ENCODE measurements at regions not wholly inside any gene's neighbourhood (a gene's known extent, or its start where the extent isn't known, plus 50 kb on each side); places are given as distances from the start of the nearest gene placed in this dataset.

DNA sequence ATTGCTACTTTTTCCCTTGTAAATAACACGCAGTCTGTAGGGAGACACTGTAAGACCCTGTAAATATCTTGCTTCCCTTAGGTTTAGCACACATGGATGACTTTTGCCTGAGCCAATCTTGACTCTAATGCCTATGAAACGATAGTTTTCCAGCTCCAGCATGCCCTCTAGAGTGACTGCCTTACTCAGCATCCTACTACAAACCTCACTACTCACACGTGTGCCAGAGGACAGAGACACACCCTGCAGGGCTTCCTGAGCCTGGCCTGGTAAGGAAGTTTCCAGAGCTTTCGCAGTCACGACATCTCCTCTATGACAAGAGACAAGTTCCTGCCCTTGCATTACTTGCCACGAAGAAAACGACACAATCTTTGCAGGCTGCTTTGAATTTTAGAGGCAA, 138.1 kb downstream of the ATPSCKMT start:
- in situ Hi-C loops (cut with MboI): no loop called here
- 14 to 17% methylated on average over 7 of the region's 7 CpGs for WGBS, 2 experiments (ENCODE audit: low coverage in 1 of 2, low lambda C conversion rate in 2 of 2, missing lambda C conversion rate in 2 of 2)

DNA sequence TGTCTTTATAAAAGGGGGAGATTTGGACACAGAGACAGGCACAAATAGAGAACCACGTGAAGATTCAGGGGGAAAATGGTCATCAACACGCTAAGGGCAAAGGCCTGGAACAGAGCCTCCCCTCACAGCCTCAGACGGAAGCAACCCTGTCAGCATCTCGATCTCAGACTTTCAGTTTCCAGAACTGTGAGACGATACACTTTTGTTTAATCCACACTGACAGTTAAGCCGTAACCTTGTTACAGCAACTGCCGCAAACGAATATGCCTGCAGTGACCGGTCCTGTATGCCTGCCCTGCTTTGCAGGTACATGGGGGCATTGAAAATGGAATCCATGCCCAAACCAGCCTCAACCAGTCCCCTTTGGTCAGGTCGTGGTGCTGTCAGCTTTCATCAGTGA, 139.5 kb downstream of the ATPSCKMT start:
- no peak overlapping the region for H2AFZ ChIP-seq
- H3K9me2 ChIP-seq (ENCODE audit: insufficient read depth): no peaks in the 10 kb centered on the region
- H4K20me1 ChIP-seq (ENCODE audit: insufficient read depth): no peaks in the 10 kb centered on the region
- no peaks in the 10 kb centered on the region for H3K27me3 ChIP-seq (replicated peaks; ENCODE audit: insufficient read depth)
- H3K79me2 ChIP-seq (ENCODE audit: insufficient read depth): no peaks in the 10 kb centered on the region
- no peak overlapping the region for H3K4me2 ChIP-seq (ENCODE audit: unreplicated experiment)
- no peaks in the 10 kb centered on the region for H3K36me3 ChIP-seq (ENCODE audit: low read depth)
- TF ChIP-seq EZH2phosphoT487 (IDR thresholded peaks at IDR 0.05; ENCODE audit: insufficient read depth, low read depth) (no peak), EZH2 (IDR thresholded peaks at IDR 0.05; ENCODE audit: insufficient read depth, poor library complexity, severe bottlenecking) (no peak)
- H3K27ac ChIP-seq: no peak overlapping the region
- in situ Hi-C loops (cut with MboI): no loop called here
- no peak overlapping the region for H3K9ac ChIP-seq
- no peaks in the 10 kb centered on the region for H3K9me3 ChIP-seq (ENCODE audit: low read depth)
- WGBS, 2 experiments (ENCODE audit: low coverage in 1 of 2, low lambda C conversion rate in 2 of 2, missing lambda C conversion rate in 2 of 2): 75 to 80% methylated on average over 10 of the region's 10 CpGs
- no peak overlapping the region for H3K4me3 ChIP-seq
- H3K4me1 ChIP-seq (ENCODE audit: insufficient read depth): 0 out of 2 replicates have a peak, but pooled peaks cover 5% of the 10 kb centered on the region
- DNase-seq: no peak
- H3F3A ChIP-seq (ENCODE audit: insufficient read depth): no peaks in the 10 kb centered on the region

More for the DNA sequence above, 138.1 kb downstream of the ATPSCKMT start:
- H3K4me2 ChIP-seq (ENCODE audit: unreplicated experiment): no peak overlapping the region
- H3F3A ChIP-seq (ENCODE audit: insufficient read depth): no peaks in the 10 kb centered on the region
- 0 out of 2 replicates have a peak, but pooled peaks cover 5% of the 10 kb centered on the region for H3K4me1 ChIP-seq (ENCODE audit: insufficient read depth)
- H3K4me3 ChIP-seq: no peak overlapping the region
- H3K9me2 ChIP-seq (ENCODE audit: insufficient read depth): no peaks in the 10 kb centered on the region
- H3K27me3 ChIP-seq (replicated peaks; ENCODE audit: insufficient read depth): no peaks in the 10 kb centered on the region
- TF ChIP-seq EZH2phosphoT487 (IDR thresholded peaks at IDR 0.05; ENCODE audit: insufficient read depth, low read depth): no peak
- H3K27ac ChIP-seq: no peak overlapping the region
- no peaks in the 10 kb centered on the region for H4K20me1 ChIP-seq (ENCODE audit: insufficient read depth)
- no peaks in the 10 kb centered on the region for H3K79me2 ChIP-seq (ENCODE audit: insufficient read depth)
- 0 out of 2 replicates have a peak overlapping the region, but pooled peaks have one; percentile 38 for H2AFZ ChIP-seq
- peak; percentile 88 for DNase-seq
- H3K36me3 ChIP-seq (ENCODE audit: low read depth): no peaks in the 10 kb centered on the region
- H3K9me3 ChIP-seq (ENCODE audit: low read depth): no peaks in the 10 kb centered on the region
- H3K9ac ChIP-seq: no peak overlapping the region

DNA sequence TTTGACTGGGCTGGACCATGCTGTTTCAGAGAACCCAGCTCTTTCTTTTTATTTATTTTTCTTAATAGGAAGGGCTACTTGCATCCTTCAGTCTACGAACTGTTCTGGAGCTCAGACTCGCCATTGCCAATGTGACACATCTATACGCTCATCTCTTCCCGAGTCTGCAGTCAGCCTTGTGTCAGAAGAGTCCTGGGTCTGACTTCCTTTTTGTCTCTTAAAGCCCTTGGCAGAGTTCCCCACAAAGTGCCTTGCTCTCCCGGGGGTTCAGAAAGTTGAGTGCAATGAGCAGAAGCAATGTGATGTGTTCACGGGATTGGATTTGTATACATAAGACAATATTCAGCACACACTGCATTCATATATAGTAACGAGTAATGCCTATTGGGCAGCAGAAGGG, 140.4 kb downstream of the ATPSCKMT start:
- H3K4me2 ChIP-seq (ENCODE audit: unreplicated experiment): no peak overlapping the region
- H3K36me3 ChIP-seq (ENCODE audit: low read depth): no peaks in the 10 kb centered on the region
- no peak overlapping the region for H3K27ac ChIP-seq
- DNase-seq: peak; percentile 6
- 0 out of 2 replicates have a peak, but pooled peaks cover 5% of the 10 kb centered on the region for H3K4me1 ChIP-seq (ENCODE audit: insufficient read depth)
- TF ChIP-seq EZH2 (IDR thresholded peaks at IDR 0.05; ENCODE audit: insufficient read depth, poor library complexity, severe bottlenecking) (no peak), EZH2phosphoT487 (IDR thresholded peaks at IDR 0.05; ENCODE audit: insufficient read depth, low read depth) (no peak)
- in situ Hi-C loops (cut with MboI): no loop called here
- WGBS, 2 experiments (ENCODE audit: low coverage in 1 of 2, low lambda C conversion rate in 2 of 2, missing lambda C conversion rate in 2 of 2): 62% methylated on average over 7 of the region's 7 CpGs
- H3K9me3 ChIP-seq (ENCODE audit: low read depth): no peaks in the 10 kb centered on the region
- no peak overlapping the region for H3K9ac ChIP-seq
- H3K4me3 ChIP-seq: no peak overlapping the region
- no peak overlapping the region for H2AFZ ChIP-seq
- H3F3A ChIP-seq (ENCODE audit: insufficient read depth): no peaks in the 10 kb centered on the region
- H4K20me1 ChIP-seq (ENCODE audit: insufficient read depth): no peaks in the 10 kb centered on the region
- H3K79me2 ChIP-seq (ENCODE audit: insufficient read depth): no peaks in the 10 kb centered on the region
- H3K27me3 ChIP-seq (replicated peaks; ENCODE audit: insufficient read depth): no peaks in the 10 kb centered on the region
- no peaks in the 10 kb centered on the region for H3K9me2 ChIP-seq (ENCODE audit: insufficient read depth)

DNA sequence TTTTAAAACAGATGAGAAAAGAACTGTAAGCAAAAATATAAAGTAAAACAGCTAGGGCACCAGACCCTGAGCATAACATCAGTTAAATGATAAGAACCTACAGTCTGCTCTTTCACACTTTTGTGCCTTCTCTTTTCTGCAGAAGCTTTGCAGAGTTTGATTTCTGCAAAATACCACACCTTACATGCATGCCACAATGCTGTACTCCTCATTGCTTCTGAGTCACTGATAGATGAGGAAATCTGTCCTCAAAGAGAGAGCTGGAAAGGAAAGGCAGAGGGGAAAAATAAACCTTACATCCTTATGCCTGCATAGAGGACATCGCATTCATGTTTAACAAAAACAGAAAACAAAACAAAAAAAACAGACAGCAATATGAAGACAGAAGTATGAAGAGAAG, 142.9 kb downstream of the ATPSCKMT start:
- 63 to 79% methylated on average over 1 of the region's 1 CpG for WGBS, 2 experiments (ENCODE audit: low coverage in 1 of 2, low lambda C conversion rate in 2 of 2, missing lambda C conversion rate in 2 of 2)
- Histone ChIP-seq H3K9me2 (ENCODE audit: insufficient read depth) (no peaks in the 10 kb centered on the region), H2AFZ (no peak overlapping the region), H3F3A (ENCODE audit: insufficient read depth) (no peaks in the 10 kb centered on the region), H3K4me3 (no peak overlapping the region), H3K4me2 (ENCODE audit: unreplicated experiment) (no peak overlapping the region), H3K9me3 (ENCODE audit: low read depth) (no peaks in the 10 kb centered on the region), H3K27me3 (replicated peaks; ENCODE audit: insufficient read depth) (no peaks in the 10 kb centered on the region), H3K79me2 (ENCODE audit: insufficient read depth) (no peaks in the 10 kb centered on the region), H3K4me1 (ENCODE audit: insufficient read depth) (0 out of 2 replicates have a peak, but pooled peaks cover 5% of the 10 kb centered on the region), H3K36me3 (ENCODE audit: low read depth) (no peaks in the 10 kb centered on the region), H3K27ac (no peak overlapping the region), H4K20me1 (ENCODE audit: insufficient read depth) (no peaks in the 10 kb centered on the region), H3K9ac (no peak overlapping the region)
- in situ Hi-C loops (cut with MboI): no loop called here
- no peak for TF ChIP-seq EZH2 (IDR thresholded peaks at IDR 0.05; ENCODE audit: insufficient read depth, poor library complexity, severe bottlenecking)
- no peak for TF ChIP-seq EZH2phosphoT487 (IDR thresholded peaks at IDR 0.05; ENCODE audit: insufficient read depth, low read depth)
- DNase-seq: peak; percentile 68

DNA sequence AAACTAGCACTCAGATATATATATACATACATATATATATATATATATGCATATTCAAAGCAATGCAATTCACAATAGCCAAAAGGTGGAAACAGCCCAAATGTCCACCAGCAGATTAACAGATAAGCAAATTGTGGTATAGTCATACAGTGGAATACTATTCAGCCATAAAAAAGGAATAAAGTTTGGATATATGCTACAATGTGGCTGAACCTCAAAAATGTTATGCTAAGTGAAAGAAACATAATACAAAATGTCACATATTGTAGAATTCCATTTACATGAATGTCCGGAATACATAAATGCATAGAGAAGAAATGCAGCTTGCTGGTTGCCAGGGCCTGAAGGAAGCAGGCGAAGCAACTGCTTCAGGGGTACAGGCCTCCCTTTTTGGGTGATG, 143.4 kb downstream of the ATPSCKMT start:
- H3K9me2 ChIP-seq (ENCODE audit: insufficient read depth): no peaks in the 10 kb centered on the region
- H3K9ac ChIP-seq: no peak overlapping the region
- no peaks in the 10 kb centered on the region for H3K27me3 ChIP-seq (replicated peaks; ENCODE audit: insufficient read depth)
- H3K79me2 ChIP-seq (ENCODE audit: insufficient read depth): no peaks in the 10 kb centered on the region
- no peak overlapping the region for H3K4me3 ChIP-seq
- no peak for TF ChIP-seq EZH2 (IDR thresholded peaks at IDR 0.05; ENCODE audit: insufficient read depth, poor library complexity, severe bottlenecking)
- no peak for TF ChIP-seq EZH2phosphoT487 (IDR thresholded peaks at IDR 0.05; ENCODE audit: insufficient read depth, low read depth)
- 74 to 77% methylated on average over 2 of the region's 2 CpGs for WGBS, 2 experiments (ENCODE audit: low coverage in 1 of 2, low lambda C conversion rate in 2 of 2, missing lambda C conversion rate in 2 of 2)
- no peak for DNase-seq
- H3K27ac ChIP-seq: no peak overlapping the region
- in situ Hi-C loops (cut with MboI): no loop called here
- H2AFZ ChIP-seq: no peak overlapping the region
- no peaks in the 10 kb centered on the region for H3K9me3 ChIP-seq (ENCODE audit: low read depth)
- H3K4me2 ChIP-seq (ENCODE audit: unreplicated experiment): no peak overlapping the region
- no peaks in the 10 kb centered on the region for H3K36me3 ChIP-seq (ENCODE audit: low read depth)
- 0 out of 2 replicates have a peak, but pooled peaks cover 5% of the 10 kb centered on the region for H3K4me1 ChIP-seq (ENCODE audit: insufficient read depth)
- no peaks in the 10 kb centered on the region for H3F3A ChIP-seq (ENCODE audit: insufficient read depth)
- H4K20me1 ChIP-seq (ENCODE audit: insufficient read depth): no peaks in the 10 kb centered on the region

Data from GM23248 (cell line).